Ascending aorta (tissue), 2 donors: ENCODE measurements at regions not wholly inside any gene's neighbourhood (a gene's known extent, or its start where the extent isn't known, plus 50 kb on each side); places are given as distances from the start of the nearest gene placed in this dataset.
"Not testable (repeated sequence)": the region's sequence is repeated elsewhere in the genome, so short reads cannot be mapped to it uniquely, and the experiment has no call there.

Experiments
- DNase-seq, 2 donors: peaks; one replicate each; pipeline ENCODE4 v3.0.0-alpha.2; 2019; ENCODE audit warnings: low spot score in 2 of 2
- H3K27ac ChIP-seq, 2 donors: fragments of 200-600 bp; sonication (generic); one replicate each; pipeline ENCODE4 v1.5.1; 2016 to 2017; ENCODE audit warnings: mild to moderate bottlenecking in 1 of 2
- H3K27me3 ChIP-seq: fragments of 200-600 bp; sonication (generic); one replicate; pipeline ENCODE4 v1.5.1; 2017
- H3K36me3 ChIP-seq, 2 donors: fragments of 200-600 bp; sonication (generic); one replicate each; pipeline ENCODE4 v1.5.1; 2016
- H3K4me1 ChIP-seq, 2 donors: fragments of 200-600 bp; sonication (generic); one replicate each; pipeline ENCODE4 v1.5.1; 2016 to 2017; ENCODE audit warnings: mild to moderate bottlenecking in 1 of 2
- H3K4me3 ChIP-seq, 2 donors: fragments of 200-600 bp; sonication (generic); one replicate each; pipeline ENCODE4 v1.5.1; 2016 to 2017; ENCODE audit warnings: mild to moderate bottlenecking in 1 of 2
- H3K9me3 ChIP-seq, 2 donors: fragments of 200-600 bp; sonication (generic); one replicate each; pipeline ENCODE4 v1.5.1; 2016
- CTCF ChIP-seq, 3 experiments: fragments of 200-600 bp in 2 of 3; fragments of 450-650 bp in 1 of 3; sonication (generic) in 2 of 3; IDR thresholded peaks; one replicate each; pipeline ENCODE4 v1.5.1; 2016 to 2019; ENCODE audit warnings: antibody characterized with exemption in 3 of 3, mild to moderate bottlenecking in 1 of 3, moderate library complexity in 1 of 3
- intact Hi-C: fragments of 100-400 bp; cut with DNase I; formaldehyde crosslinking; loops from one replicate; pipeline ENCODE4 v1.15.1; 2023

- Histone ChIP-seq H3K36me3 (no peaks in the 10 kb centered on the region), H3K27ac (no peak overlapping the region), H3K4me1 (no peaks in the 10 kb centered on the region), H3K9me3 (no peaks in the 10 kb centered on the region), H3K4me3 (no peak overlapping the region), H3K27me3 (no peaks in the 10 kb centered on the region)
- no peak for DNase-seq
- no peak for TF ChIP-seq CTCF (IDR thresholded peaks at IDR 0.05)
- intact Hi-C loops: no loop called here
Measured at GRCh38 chr4:128543696-128544095, 256.1 kb upstream of the PGRMC2 start.

- no peak for TF ChIP-seq CTCF (IDR thresholded peaks at IDR 0.05)
- no peak overlapping the region for H3K4me3 ChIP-seq
- H3K36me3 ChIP-seq: no peaks in the 10 kb centered on the region
- H3K4me1 ChIP-seq: no peaks in the 10 kb centered on the region
- DNase-seq: no peak
- H3K27ac ChIP-seq: no peak overlapping the region
- intact Hi-C loops: no loop called here
- H3K9me3 ChIP-seq: no peaks in the 10 kb centered on the region
- H3K27me3 ChIP-seq: no peaks in the 10 kb centered on the region
Measured at GRCh38 chr4:128542047-128542446, 254.4 kb upstream of the PGRMC2 start.

- intact Hi-C loops: no loop called here
Measured at GRCh38 chr4:128540122-128540521, 252.5 kb upstream of the PGRMC2 start.

GRCh38 chr4:128538111-128538882 lies 250.7 kb upstream of the PGRMC2 start:
- intact Hi-C loops: no loop called here
- H3K36me3 ChIP-seq: no peaks in the 10 kb centered on the region
- DNase-seq: no peak
- no peaks in the 10 kb centered on the region for H3K9me3 ChIP-seq
- no peak for TF ChIP-seq CTCF (IDR thresholded peaks at IDR 0.05)
- H3K27ac ChIP-seq: no peak overlapping the region
- no peaks in the 10 kb centered on the region for H3K4me1 ChIP-seq
- H3K27me3 ChIP-seq: no peaks in the 10 kb centered on the region
- H3K4me3 ChIP-seq: no peak overlapping the region

More at GRCh38 chr4:128540122-128540521, 252.5 kb upstream of the PGRMC2 start:
- no peak for DNase-seq
- TF ChIP-seq CTCF (IDR thresholded peaks at IDR 0.05): no peak
- Histone ChIP-seq H3K36me3 (no peaks in the 10 kb centered on the region), H3K27ac (no peak overlapping the region), H3K27me3 (no peaks in the 10 kb centered on the region), H3K4me1 (no peaks in the 10 kb centered on the region), H3K9me3 (no peaks in the 10 kb centered on the region), H3K4me3 (no peak overlapping the region)

GRCh38 chr4:128536746-128537145 lies 249.1 kb upstream of the PGRMC2 start:
- Histone ChIP-seq H3K4me1 (no peaks in the 10 kb centered on the region), H3K27ac (no peak overlapping the region), H3K27me3 (no peaks in the 10 kb centered on the region), H3K36me3 (no peaks in the 10 kb centered on the region), H3K4me3 (no peak overlapping the region), H3K9me3 (no peaks in the 10 kb centered on the region)
- TF ChIP-seq CTCF (IDR thresholded peaks at IDR 0.05): no peak
- no peak for DNase-seq
- intact Hi-C loops: no loop called here

GRCh38 chr4:128535510-128535909 lies 247.9 kb upstream of the PGRMC2 start:
- H3K9me3 ChIP-seq, H3K27me3 ChIP-seq, H3K4me3 ChIP-seq, H3K36me3 ChIP-seq, H3K27ac ChIP-seq, intact Hi-C loops, H3K4me1 ChIP-seq, DNase-seq: not testable (repeated sequence)
